H1 (cell line): ENCODE measurements at regions not wholly inside any gene's neighbourhood (a gene's known extent, or its start where the extent isn't known, plus 50 kb on each side); places are given as distances from the start of the nearest gene placed in this dataset.

Experiments
- CREB1 ChIP-seq: IDR thresholded peaks from 2 replicates; pipeline ENCODE4 v1.6.1; 2012; ENCODE audit warnings: inconsistent platforms
- EGR1 ChIP-seq: IDR thresholded peaks from 2 replicates; pipeline ENCODE4 v1.6.1; 2011; ENCODE audit warnings: low read depth, low read length, borderline replicate concordance
- EZH2 ChIP-seq: fragments of 200-600 bp; sonication (generic); IDR thresholded peaks from 2 replicates; pipeline ENCODE4 v1.7.1; 2012; ENCODE audit warnings: low read depth, mild to moderate bottlenecking, moderate library complexity, low read length, inconsistent platforms; ENCODE audit not compliant: severe bottlenecking
- KDM5A ChIP-seq: fragments of 200-600 bp; IDR thresholded peaks from 2 replicates; pipeline ENCODE4 v1.7.1; 2012; ENCODE audit warnings: mild to moderate bottlenecking, low read length, inconsistent platforms, mixed read lengths
- POLR2AphosphoS5 ChIP-seq: IDR thresholded peaks from 2 replicates; pipeline ENCODE4 v1.6.1; 2011; ENCODE audit warnings: low read depth, low read length
- RAD21 ChIP-seq, 2 experiments: IDR thresholded peaks in 1 of 2; conservative IDR thresholded peaks in 1 of 2; 2 replicates each; pipeline ENCODE4 v1.6.1; 2011; ENCODE audit warnings: low read depth in 2 of 2, low read length in 2 of 2, improper control_type of control experiment in 1 of 2, inconsistent platforms in 1 of 2, mild to moderate bottlenecking in 1 of 2, moderate library complexity in 1 of 2
- RNF2 ChIP-seq: fragments of 200-900, 300-1000 bp; sonication (generic); IDR thresholded peaks from 2 replicates; pipeline ENCODE4 v1.7.1; 2016; ENCODE audit warnings: borderline replicate concordance, low read depth, mild to moderate bottlenecking, antibody characterized with exemption, low read length; ENCODE audit not compliant: poor library complexity, severe bottlenecking; ENCODE audit errors: missing control alignments
- SP4 ChIP-seq: IDR thresholded peaks from 2 replicates; pipeline ENCODE4 v1.6.1; 2012; ENCODE audit warnings: low read length, inconsistent platforms
- TAF1 ChIP-seq: IDR thresholded peaks from 2 replicates; pipeline ENCODE4 v1.6.1; 2011; ENCODE audit warnings: mild to moderate bottlenecking, low read depth, low read length
- TCF12 ChIP-seq: IDR thresholded peaks from 2 replicates; pipeline ENCODE4 v1.6.1; 2011; ENCODE audit warnings: low read depth, mild to moderate bottlenecking, low read length
- TF ChIP-seq, protein P1 (sequence below), 3 experiments: IDR thresholded peaks; 1 replicate in 2 of 3; 2 replicates in 1 of 3; pipeline versions ENCODE4 v1.5.1 to v1.6.1; 2011; ENCODE audit warnings: low read length in 3 of 3, mild to moderate bottlenecking in 3 of 3, inconsistent platforms in 2 of 3, low read depth in 1 of 3, moderate library complexity in 1 of 3; ENCODE audit not compliant: insufficient read depth in 1 of 3; ENCODE audit errors: control extremely low read depth in 1 of 3

DNA sequence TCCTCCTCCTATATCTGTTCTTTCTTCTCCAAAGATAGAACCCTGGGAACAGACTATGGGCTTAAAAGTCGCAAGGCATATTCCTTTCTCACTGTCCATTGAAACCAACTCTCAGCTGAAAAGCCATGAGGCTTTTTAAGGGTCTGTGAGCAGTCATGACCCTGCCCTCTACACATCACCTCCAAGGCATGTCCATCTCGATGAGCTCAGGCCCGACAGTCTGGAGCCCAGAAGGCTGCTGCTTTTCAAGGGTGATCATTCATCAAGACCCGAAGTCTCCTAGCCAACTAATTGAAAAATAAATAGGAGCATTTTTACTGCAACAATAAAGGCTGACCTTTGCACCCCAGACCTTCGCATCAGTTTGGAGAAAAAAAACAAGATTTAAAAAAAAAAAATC is 378.8 kb upstream of the NRSN1 start:
- TF ChIP-seq EZH2, result no peak
- no peak for TF ChIP-seq TAF1
- no peak for TF ChIP-seq TCF12
- TF ChIP-seq KDM5A, result no peak
- TF ChIP-seq, protein P1, sequence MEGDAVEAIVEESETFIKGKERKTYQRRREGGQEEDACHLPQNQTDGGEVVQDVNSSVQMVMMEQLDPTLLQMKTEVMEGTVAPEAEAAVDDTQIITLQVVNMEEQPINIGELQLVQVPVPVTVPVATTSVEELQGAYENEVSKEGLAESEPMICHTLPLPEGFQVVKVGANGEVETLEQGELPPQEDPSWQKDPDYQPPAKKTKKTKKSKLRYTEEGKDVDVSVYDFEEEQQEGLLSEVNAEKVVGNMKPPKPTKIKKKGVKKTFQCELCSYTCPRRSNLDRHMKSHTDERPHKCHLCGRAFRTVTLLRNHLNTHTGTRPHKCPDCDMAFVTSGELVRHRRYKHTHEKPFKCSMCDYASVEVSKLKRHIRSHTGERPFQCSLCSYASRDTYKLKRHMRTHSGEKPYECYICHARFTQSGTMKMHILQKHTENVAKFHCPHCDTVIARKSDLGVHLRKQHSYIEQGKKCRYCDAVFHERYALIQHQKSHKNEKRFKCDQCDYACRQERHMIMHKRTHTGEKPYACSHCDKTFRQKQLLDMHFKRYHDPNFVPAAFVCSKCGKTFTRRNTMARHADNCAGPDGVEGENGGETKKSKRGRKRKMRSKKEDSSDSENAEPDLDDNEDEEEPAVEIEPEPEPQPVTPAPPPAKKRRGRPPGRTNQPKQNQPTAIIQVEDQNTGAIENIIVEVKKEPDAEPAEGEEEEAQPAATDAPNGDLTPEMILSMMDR (IDR thresholded peaks at IDR 0.05; ENCODE audit: control extremely low read depth in 1 of 3, insufficient read depth in 1 of 3, low read depth in 1 of 3, low read length in 3 of 3), result no peak
- TF ChIP-seq RAD21 (IDR thresholded peaks at IDR 0.05 in 1 of 2, conservative IDR thresholded peaks at IDR 0.05 in 1 of 2; ENCODE audit: low read depth in 2 of 2, low read length in 2 of 2), result no peak
- no peak for TF ChIP-seq RNF2
- no peak for TF ChIP-seq EGR1
- no peak for TF ChIP-seq POLR2AphosphoS5
- TF ChIP-seq CREB1, result no peak
- no peak for TF ChIP-seq SP4
